ENCODE measurements at regions not wholly inside any gene's neighbourhood (a gene's known extent, or its start where the extent isn't known, plus 50 kb on each side); places are given as distances from the start of the nearest gene placed in this dataset.

- H2AFZ ChIP-seq (ENCODE audit: low read depth) = no peak overlapping the region
- no peak overlapping the region for H3K4me3 ChIP-seq (ENCODE audit: low read depth in 2 of 2, low read length in 1 of 2)
- H3K79me2 ChIP-seq (ENCODE audit: insufficient read depth) = no peaks in the 10 kb centered on the region
- no peaks in the 10 kb centered on the region for H3K9me3 ChIP-seq
- H3K9ac ChIP-seq = no peak overlapping the region
- no peaks in the 10 kb centered on the region for H3K4me1 ChIP-seq (ENCODE audit: control insufficient read depth in 1 of 2, insufficient read depth in 2 of 2, low read depth in 1 of 2, low read length in 1 of 2)
- ChIA-PET CTCF (interaction anchor here (1.0 to 1.1 kb wide), 2 partner anchors 412 to 773 kb away, joined by 3 read pairs; no protein-coding TSS in a partner anchor), POLR2A (no interaction called here)
- TF ChIP-seq RCOR1 (IDR thresholded peaks at IDR 0.05; ENCODE audit: low read length) = no peak
- no peak for TF ChIP-seq ELF1 (IDR thresholded peaks at IDR 0.05)
- TF ChIP-seq JUND (IDR thresholded peaks at IDR 0.05) = no peak
- TF ChIP-seq, protein P1, sequence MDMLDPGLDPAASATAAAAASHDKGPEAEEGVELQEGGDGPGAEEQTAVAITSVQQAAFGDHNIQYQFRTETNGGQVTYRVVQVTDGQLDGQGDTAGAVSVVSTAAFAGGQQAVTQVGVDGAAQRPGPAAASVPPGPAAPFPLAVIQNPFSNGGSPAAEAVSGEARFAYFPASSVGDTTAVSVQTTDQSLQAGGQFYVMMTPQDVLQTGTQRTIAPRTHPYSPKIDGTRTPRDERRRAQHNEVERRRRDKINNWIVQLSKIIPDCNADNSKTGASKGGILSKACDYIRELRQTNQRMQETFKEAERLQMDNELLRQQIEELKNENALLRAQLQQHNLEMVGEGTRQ (IDR thresholded peaks at IDR 0.05; ENCODE audit: borderline replicate concordance, low read depth, low read length) = no peak
- no peak for TF ChIP-seq NFIC (IDR thresholded peaks at IDR 0.05; ENCODE audit: borderline replicate concordance)
- no peak for TF ChIP-seq MEF2A (IDR thresholded peaks at IDR 0.05; ENCODE audit: borderline replicate concordance, low read depth)
- TF ChIP-seq NRF1 (IDR thresholded peaks at IDR 0.05; ENCODE audit: low read depth, low read length) = no peak
- TF ChIP-seq GABPA (IDR thresholded peaks at IDR 0.05; ENCODE audit: low read depth) = no peak
- TF ChIP-seq, protein P2, sequence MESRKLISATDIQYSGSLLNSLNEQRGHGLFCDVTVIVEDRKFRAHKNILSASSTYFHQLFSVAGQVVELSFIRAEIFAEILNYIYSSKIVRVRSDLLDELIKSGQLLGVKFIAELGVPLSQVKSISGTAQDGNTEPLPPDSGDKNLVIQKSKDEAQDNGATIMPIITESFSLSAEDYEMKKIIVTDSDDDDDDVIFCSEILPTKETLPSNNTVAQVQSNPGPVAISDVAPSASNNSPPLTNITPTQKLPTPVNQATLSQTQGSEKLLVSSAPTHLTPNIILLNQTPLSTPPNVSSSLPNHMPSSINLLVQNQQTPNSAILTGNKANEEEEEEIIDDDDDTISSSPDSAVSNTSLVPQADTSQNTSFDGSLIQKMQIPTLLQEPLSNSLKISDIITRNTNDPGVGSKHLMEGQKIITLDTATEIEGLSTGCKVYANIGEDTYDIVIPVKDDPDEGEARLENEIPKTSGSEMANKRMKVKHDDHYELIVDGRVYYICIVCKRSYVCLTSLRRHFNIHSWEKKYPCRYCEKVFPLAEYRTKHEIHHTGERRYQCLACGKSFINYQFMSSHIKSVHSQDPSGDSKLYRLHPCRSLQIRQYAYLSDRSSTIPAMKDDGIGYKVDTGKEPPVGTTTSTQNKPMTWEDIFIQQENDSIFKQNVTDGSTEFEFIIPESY (IDR thresholded peaks at IDR 0.05; ENCODE audit: borderline replicate concordance, low read depth) = no peak
- no peak for TF ChIP-seq FOSL2 (IDR thresholded peaks at IDR 0.05; ENCODE audit: borderline replicate concordance, low read depth)
- no peak for TF ChIP-seq CHD2 (IDR thresholded peaks at IDR 0.05; ENCODE audit: low read length, partially characterized antibody)
- TF ChIP-seq TCF12 (IDR thresholded peaks at IDR 0.05) = no peak
- no peak for TF ChIP-seq RFX5 (IDR thresholded peaks at IDR 0.05; ENCODE audit: low read length)
- TF ChIP-seq TEAD4 (IDR thresholded peaks at IDR 0.05; ENCODE audit: borderline replicate concordance, insufficient read depth) = no peak
- TF ChIP-seq TAF1 (IDR thresholded peaks at IDR 0.05; ENCODE audit: borderline replicate concordance, low read depth, low read length) = no peak
- H3K9me2 ChIP-seq = no peaks in the 10 kb centered on the region
- H4K20me1 ChIP-seq (ENCODE audit: insufficient read depth) = no peaks in the 10 kb centered on the region
- 61% methylated on average over 6 of the region's 6 CpGs for WGBS (ENCODE audit: low lambda C conversion rate)
- no peak overlapping the region for H3K4me2 ChIP-seq
- no peaks in the 10 kb centered on the region for H3K36me3 ChIP-seq (replicated peaks in 1 of 2; ENCODE audit: control insufficient read depth in 1 of 2, insufficient read depth in 2 of 2, low read length in 1 of 2)
- DNase-seq = no peak
- peaks cover 7% of the 10 kb centered on the region; the same call in 1 of the 2 replicates for H3K27me3 ChIP-seq (ENCODE audit: insufficient read depth)
- H3F3A ChIP-seq (replicated peaks; ENCODE audit: insufficient read depth) = no peaks in the 10 kb centered on the region
- no peak overlapping the region for H3K27ac ChIP-seq (ENCODE audit: low read depth in 2 of 2, low read length in 1 of 2)
These were observed 399.3 kb downstream of the ZSWIM6 start for GRCh38 chr5:61731267-61731945.

DNA sequence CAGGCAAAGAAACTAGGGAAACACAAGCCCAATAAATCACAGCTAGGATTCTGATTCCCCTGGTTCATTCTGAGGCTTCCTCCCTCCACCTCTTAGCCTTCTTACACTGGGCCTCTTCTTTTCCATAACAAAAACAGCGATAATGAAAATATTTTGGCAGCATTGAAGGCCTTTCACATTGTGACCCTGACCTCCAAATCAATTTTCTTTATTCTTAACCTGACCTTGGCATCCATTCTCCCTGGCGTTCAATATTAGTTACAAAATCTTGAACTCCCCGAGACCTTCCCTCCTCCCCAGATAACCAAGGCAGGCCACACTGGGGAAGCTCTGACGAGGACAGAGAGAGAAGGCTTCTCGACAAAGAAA lies 399.9 kb downstream of the ZSWIM6 start:
- no peaks in the 10 kb centered on the region for H3K9me3 ChIP-seq
- CTCF ChIA-PET = no interaction called here
- H3K27ac ChIP-seq (ENCODE audit: low read depth in 2 of 2, low read length in 1 of 2) = no peak overlapping the region
- H3K4me3 ChIP-seq (ENCODE audit: low read depth in 2 of 2, low read length in 1 of 2) = no peak overlapping the region
- no peaks in the 10 kb centered on the region for H3K9me2 ChIP-seq
- 57% methylated on average over 5 of the region's 5 CpGs for WGBS (ENCODE audit: low lambda C conversion rate)
- no peaks in the 10 kb centered on the region for H3K79me2 ChIP-seq (ENCODE audit: insufficient read depth)
- H3K4me2 ChIP-seq = no peak overlapping the region
- H3K36me3 ChIP-seq (replicated peaks in 1 of 2; ENCODE audit: control insufficient read depth in 1 of 2, insufficient read depth in 2 of 2, low read length in 1 of 2) = no peaks in the 10 kb centered on the region
- H3K9ac ChIP-seq = no peak overlapping the region
- DNase-seq = no peak
- no peaks in the 10 kb centered on the region for H4K20me1 ChIP-seq (ENCODE audit: insufficient read depth)
- no peaks in the 10 kb centered on the region for H3K4me1 ChIP-seq (ENCODE audit: control insufficient read depth in 1 of 2, insufficient read depth in 2 of 2, low read depth in 1 of 2, low read length in 1 of 2)
- POLR2A ChIA-PET = no interaction called here
- no peaks in the 10 kb centered on the region for H3F3A ChIP-seq (replicated peaks; ENCODE audit: insufficient read depth)
- H3K27me3 ChIP-seq (ENCODE audit: insufficient read depth) = peaks cover 7% of the 10 kb centered on the region; the same call in 1 of the 2 replicates
- H2AFZ ChIP-seq (ENCODE audit: low read depth) = no peak overlapping the region
- TF ChIP-seq FOXM1 (IDR thresholded peaks at IDR 0.05; ENCODE audit: low read depth) = no peak
- TF ChIP-seq, protein P3, sequence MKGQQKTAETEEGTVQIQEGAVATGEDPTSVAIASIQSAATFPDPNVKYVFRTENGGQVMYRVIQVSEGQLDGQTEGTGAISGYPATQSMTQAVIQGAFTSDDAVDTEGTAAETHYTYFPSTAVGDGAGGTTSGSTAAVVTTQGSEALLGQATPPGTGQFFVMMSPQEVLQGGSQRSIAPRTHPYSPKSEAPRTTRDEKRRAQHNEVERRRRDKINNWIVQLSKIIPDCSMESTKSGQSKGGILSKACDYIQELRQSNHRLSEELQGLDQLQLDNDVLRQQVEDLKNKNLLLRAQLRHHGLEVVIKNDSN (IDR thresholded peaks at IDR 0.05; ENCODE audit: borderline replicate concordance, low read depth) = no peak
- no peak for TF ChIP-seq TAF1 (IDR thresholded peaks at IDR 0.05; ENCODE audit: borderline replicate concordance, low read depth, low read length)
- TF ChIP-seq, protein P4, sequence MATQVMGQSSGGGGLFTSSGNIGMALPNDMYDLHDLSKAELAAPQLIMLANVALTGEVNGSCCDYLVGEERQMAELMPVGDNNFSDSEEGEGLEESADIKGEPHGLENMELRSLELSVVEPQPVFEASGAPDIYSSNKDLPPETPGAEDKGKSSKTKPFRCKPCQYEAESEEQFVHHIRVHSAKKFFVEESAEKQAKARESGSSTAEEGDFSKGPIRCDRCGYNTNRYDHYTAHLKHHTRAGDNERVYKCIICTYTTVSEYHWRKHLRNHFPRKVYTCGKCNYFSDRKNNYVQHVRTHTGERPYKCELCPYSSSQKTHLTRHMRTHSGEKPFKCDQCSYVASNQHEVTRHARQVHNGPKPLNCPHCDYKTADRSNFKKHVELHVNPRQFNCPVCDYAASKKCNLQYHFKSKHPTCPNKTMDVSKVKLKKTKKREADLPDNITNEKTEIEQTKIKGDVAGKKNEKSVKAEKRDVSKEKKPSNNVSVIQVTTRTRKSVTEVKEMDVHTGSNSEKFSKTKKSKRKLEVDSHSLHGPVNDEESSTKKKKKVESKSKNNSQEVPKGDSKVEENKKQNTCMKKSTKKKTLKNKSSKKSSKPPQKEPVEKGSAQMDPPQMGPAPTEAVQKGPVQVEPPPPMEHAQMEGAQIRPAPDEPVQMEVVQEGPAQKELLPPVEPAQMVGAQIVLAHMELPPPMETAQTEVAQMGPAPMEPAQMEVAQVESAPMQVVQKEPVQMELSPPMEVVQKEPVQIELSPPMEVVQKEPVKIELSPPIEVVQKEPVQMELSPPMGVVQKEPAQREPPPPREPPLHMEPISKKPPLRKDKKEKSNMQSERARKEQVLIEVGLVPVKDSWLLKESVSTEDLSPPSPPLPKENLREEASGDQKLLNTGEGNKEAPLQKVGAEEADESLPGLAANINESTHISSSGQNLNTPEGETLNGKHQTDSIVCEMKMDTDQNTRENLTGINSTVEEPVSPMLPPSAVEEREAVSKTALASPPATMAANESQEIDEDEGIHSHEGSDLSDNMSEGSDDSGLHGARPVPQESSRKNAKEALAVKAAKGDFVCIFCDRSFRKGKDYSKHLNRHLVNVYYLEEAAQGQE (IDR thresholded peaks at IDR 0.05; ENCODE audit: low read depth, low read length) = no peak
- no peak for TF ChIP-seq GATA2 (CRISPR knock-in tag; IDR thresholded peaks at IDR 0.05)
- no peak for TF ChIP-seq MXI1 (IDR thresholded peaks at IDR 0.05; ENCODE audit: low read depth, low read length)
- no peak for TF ChIP-seq SIN3A (IDR thresholded peaks at IDR 0.05; ENCODE audit: borderline replicate concordance, low read depth, low read length)
- no peak for TF ChIP-seq EP300 (IDR thresholded peaks at IDR 0.05; ENCODE audit: borderline replicate concordance in 1 of 2, low read depth in 1 of 2, low read length in 1 of 2)
- TF ChIP-seq RAD21 (IDR thresholded peaks at IDR 0.05; ENCODE audit: low read length) = no peak
